GM19452 (cell line): ENCODE measurements at regions not wholly inside any gene's neighbourhood (a gene's known extent, or its start where the extent isn't known, plus 50 kb on each side); places are given as distances from the start of the nearest gene placed in this dataset.
"Not testable (repeated sequence)": the region's sequence is repeated elsewhere in the genome, so short reads cannot be mapped to it uniquely, and the experiment has no call there.

ENCODE experiments used
- ATAC-seq: cut with Tn5 transposase; IDR thresholded peaks from one replicate; pipeline ENCODE4 v1.9.1; 2021; ENCODE audit not compliant: unreplicated experiment

GRCh38 chr12:131386781-131387180 is 324.1 kb upstream of the SFSWAP start:
- ATAC-seq = no peak

GRCh38 chr12:131387281-131388163 is 323.4 kb upstream of the SFSWAP start:
- no peak for ATAC-seq

- not testable (repeated sequence) for ATAC-seq
Observed at GRCh38 chr12:131388164-131389053, 322.5 kb upstream of the SFSWAP start.

- ATAC-seq = no peak
Observed at GRCh38 chr12:131389054-131390013, 321.6 kb upstream of the SFSWAP start.

GRCh38 chr12:131390412-131391334 is 320.2 kb upstream of the SFSWAP start:
- ATAC-seq = no peak

GRCh38 chr12:131391399-131391798 is 319.5 kb upstream of the SFSWAP start:
- ATAC-seq = no peak

GRCh38 chr12:131394752-131395151 is 316.1 kb upstream of the SFSWAP start:
- ATAC-seq = not testable (repeated sequence)

- not testable (repeated sequence) for ATAC-seq
Observed at GRCh38 chr12:131395209-131395684, 315.6 kb upstream of the SFSWAP start.

- ATAC-seq = no peak
Observed at GRCh38 chr12:131395971-131396573, 314.8 kb upstream of the SFSWAP start.

GRCh38 chr12:131397493-131398181 is 313.3 kb upstream of the SFSWAP start:
- ATAC-seq = no peak

- no peak for ATAC-seq
Observed at GRCh38 chr12:131399000-131399399, 311.9 kb upstream of the SFSWAP start.

GRCh38 chr12:131400668-131401294 is 310.1 kb upstream of the SFSWAP start:
- ATAC-seq = not testable (repeated sequence)

GRCh38 chr12:131401907-131402633 is 308.8 kb upstream of the SFSWAP start:
- not testable (repeated sequence) for ATAC-seq

- no peak for ATAC-seq
Observed at GRCh38 chr12:131402781-131403396, 308.0 kb upstream of the SFSWAP start.

GRCh38 chr12:131403676-131404075 is 307.2 kb upstream of the SFSWAP start:
- no peak for ATAC-seq

GRCh38 chr12:131404705-131405104 is 306.2 kb upstream of the SFSWAP start:
- no peak for ATAC-seq
